Spinal cord (tissue), 10 donors: ENCODE measurements at regions not wholly inside any gene's neighbourhood (a gene's known extent, or its start where the extent isn't known, plus 50 kb on each side); places are given as distances from the start of the nearest gene placed in this dataset. TPM values are rescaled to one million over a fixed set of nuclear protein-coding genes. Genes with fewer than 3 reads are reported as not detected.
A peak's percentile ranks its signal among the peaks of the same experiment; 100 is the strongest.

Experiments
- DNase-seq, 6 donors: peaks; one replicate each; pipeline versions ENCODE4 v3.0.0 to v3.0.0-alpha.2; 2013 to 2015; ENCODE audit warnings: low spot score in 6 of 6, low read depth in 4 of 6
- H3K27ac ChIP-seq: one replicate; pipeline ENCODE4 v1.5.1; 2013; ENCODE audit warnings: low read depth, low read length, control low read depth
- H3K27me3 ChIP-seq: one replicate; pipeline ENCODE4 v1.6.1; 2013; ENCODE audit warnings: low read length; ENCODE audit not compliant: control insufficient read depth, insufficient read depth
- H3K36me3 ChIP-seq: one replicate; pipeline ENCODE4 v1.6.1; 2013; ENCODE audit warnings: low read length; ENCODE audit not compliant: control insufficient read depth, insufficient read depth
- H3K4me1 ChIP-seq: one replicate; pipeline ENCODE4 v1.6.1; 2013; ENCODE audit warnings: low read length; ENCODE audit not compliant: control insufficient read depth, insufficient read depth
- H3K4me3 ChIP-seq: one replicate; pipeline ENCODE4 v1.5.1; 2013; ENCODE audit warnings: low read depth, low read length, control low read depth
- H3K9me3 ChIP-seq: one replicate; pipeline ENCODE4 v1.6.1; 2013; ENCODE audit warnings: low read length; ENCODE audit not compliant: control insufficient read depth, insufficient read depth
- WGBS: methylation state at CpG from one replicate; pipeline ENCODE4 v1.1.5; 2013; ENCODE audit warnings: missing lambda C conversion rate; ENCODE audit not compliant: insufficient coverage; 5-methylcytosine and 5-hydroxymethylcytosine counted together
- small RNA-seq: library from RNA; depleted of rRNA; stranded (forward); fragments of <200 nt; gene quantifications from one replicate; pipeline ENCODE3, GENCODE V24; 2014; ENCODE audit warnings: low replicate concordance
- donor health status: healthy.

DNA sequence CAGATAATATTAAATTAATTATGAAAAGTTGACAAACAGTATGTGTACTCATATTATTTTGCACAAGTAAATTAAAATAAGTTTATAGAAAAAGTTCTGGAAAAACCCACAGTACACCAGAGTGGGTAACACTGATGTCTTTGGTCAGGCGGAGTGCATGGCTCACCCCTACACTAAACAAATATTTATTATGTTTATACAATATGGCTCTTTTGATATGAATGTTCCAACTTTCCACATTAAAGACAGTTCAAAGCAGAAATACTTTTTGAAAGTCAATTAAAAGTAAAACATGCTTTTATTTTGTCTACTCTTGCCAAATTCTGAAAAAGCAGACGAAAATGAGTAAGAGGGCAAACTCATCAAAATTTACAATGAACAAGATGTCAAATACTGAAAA is 56.2 kb upstream of the DCBLD2 start:
- H3K4me3 ChIP-seq: no peak overlapping the region
- H3K27ac ChIP-seq: no peak overlapping the region
- no CpG with 5 or more reads among the region's 2 CpGs for WGBS
- no peaks in the 10 kb centered on the region for H3K36me3 ChIP-seq
- H3K4me1 ChIP-seq: no peaks in the 10 kb centered on the region
- no peaks in the 10 kb centered on the region for H3K27me3 ChIP-seq
- H3K9me3 ChIP-seq: no peaks in the 10 kb centered on the region
- no peak for DNase-seq

DNA sequence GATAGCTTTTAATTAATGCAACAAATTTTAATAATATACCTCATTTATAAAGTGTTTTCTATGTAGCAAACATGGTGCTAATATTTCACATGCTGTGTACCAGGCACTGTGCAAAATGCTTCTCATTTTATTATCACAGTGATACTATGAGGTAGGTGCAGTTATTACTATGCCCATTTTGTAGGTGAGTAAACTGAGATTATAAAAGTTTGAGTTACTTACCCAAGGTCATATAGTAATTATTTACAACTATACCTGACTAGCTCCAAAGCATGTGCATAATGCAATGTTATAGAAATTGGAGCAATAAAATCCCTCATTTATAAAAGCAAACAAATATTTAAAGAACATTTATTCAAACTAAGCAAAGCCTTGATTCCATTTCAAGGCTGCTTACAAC is 54.5 kb upstream of the DCBLD2 start:
- Histone ChIP-seq H3K4me3 (no peak overlapping the region), H3K4me1 (no peaks in the 10 kb centered on the region), H3K27me3 (no peaks in the 10 kb centered on the region), H3K36me3 (no peaks in the 10 kb centered on the region), H3K9me3 (no peaks in the 10 kb centered on the region), H3K27ac (no peak overlapping the region)
- no peak for DNase-seq

DNA sequence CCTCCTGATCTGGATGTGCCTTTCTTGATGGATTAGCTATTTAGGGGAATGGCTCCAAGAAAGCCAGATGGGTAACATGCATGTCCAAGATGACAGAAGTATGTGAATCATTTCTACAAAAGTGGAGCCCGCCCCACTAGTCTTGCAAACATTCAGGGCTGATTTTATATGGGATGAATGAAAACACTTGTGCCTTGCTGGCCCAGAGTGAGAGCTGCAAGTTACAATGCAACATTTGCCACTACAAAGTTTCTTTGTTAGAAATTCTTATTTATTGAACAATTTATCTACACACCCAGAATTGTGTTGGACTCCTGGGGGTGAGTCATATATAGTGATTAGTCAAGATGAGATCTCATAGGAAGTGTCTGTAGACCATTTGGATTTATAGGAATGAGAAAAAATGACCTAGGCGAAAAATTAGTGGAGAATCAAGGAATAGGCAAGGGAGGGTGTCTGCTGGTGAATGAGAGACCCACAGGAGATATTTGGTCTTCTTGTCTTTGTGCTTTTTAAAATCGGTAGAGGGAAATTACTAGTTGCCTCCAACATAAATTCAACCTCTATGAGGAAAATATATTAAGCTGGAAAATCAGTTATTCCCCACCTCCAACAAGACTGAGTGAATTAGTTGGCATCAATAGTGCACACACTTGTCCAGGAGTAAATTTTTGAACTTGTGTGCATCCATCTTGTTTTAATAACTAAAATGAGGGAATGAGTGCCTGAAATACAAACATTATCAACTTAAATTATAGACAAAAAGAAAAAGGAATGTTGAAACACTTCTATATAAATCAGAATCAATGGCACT is 53.5 kb upstream of the DCBLD2 start:
- Histone ChIP-seq H3K4me1 (no peaks in the 10 kb centered on the region), H3K27me3 (no peaks in the 10 kb centered on the region), H3K9me3 (no peaks in the 10 kb centered on the region), H3K36me3 (no peaks in the 10 kb centered on the region), H3K27ac (no peak overlapping the region), H3K4me3 (no peak overlapping the region)
- peak in 1 of 6 donors; percentile 31 for DNase-seq
- no CpG with 5 or more reads among the region's 3 CpGs for WGBS

DNA sequence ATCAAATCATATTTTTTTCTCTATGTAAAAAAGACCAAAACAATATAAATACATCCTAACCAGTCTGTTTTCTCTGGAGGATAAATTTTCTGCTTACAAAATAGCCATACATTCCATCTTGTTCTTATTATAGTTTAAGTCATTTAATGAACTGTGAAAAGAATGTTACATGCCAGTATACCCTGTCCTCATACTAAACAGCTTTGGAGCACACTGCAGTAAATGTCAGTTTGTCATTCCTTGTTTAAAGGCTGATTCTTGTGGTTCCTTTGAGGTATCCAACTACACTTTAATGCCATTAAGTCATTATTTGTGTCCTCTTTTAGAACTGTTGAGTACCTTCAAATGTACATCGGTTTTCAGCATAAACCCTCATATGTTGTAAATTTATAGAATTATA is 52.7 kb upstream of the DCBLD2 start:
- Histone ChIP-seq H3K27ac (no peak overlapping the region), H3K9me3 (no peaks in the 10 kb centered on the region), H3K36me3 (no peaks in the 10 kb centered on the region), H3K27me3 (no peaks in the 10 kb centered on the region), H3K4me1 (no peaks in the 10 kb centered on the region), H3K4me3 (no peak overlapping the region)
- no CpG with 5 or more reads among the region's 1 CpG for WGBS
- peak in 1 of 6 donors; percentile 27 for DNase-seq

DNA sequence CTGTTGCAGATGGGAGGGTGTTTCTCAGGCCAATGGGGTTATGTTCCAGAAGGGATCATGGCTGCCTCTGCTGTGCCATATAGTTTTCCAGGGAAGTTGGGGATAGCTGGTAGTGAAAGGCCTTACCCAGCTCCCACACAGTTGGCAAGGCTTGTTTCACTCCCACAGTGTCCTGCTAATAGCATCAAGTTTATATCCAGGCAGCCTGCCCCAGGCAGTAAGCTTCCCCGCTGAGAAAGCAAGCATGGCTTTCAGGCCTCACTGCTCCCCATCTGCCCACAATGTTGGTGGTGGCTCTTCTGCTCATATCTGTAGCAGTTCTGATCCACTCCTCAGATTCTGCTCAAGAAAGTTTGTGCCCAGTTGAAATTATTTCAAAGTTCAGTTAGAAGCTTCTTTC is 50.9 kb upstream of the DCBLD2 start:
- 100% methylated on average over 1 of the region's 1 CpG for WGBS
- DNase-seq: no peak
- Histone ChIP-seq H3K4me1 (no peaks in the 10 kb centered on the region), H3K27ac (no peak overlapping the region), H3K4me3 (no peak overlapping the region), H3K27me3 (no peaks in the 10 kb centered on the region), H3K9me3 (no peaks in the 10 kb centered on the region), H3K36me3 (no peaks in the 10 kb centered on the region)

Small RNA genes lying in the stretch of these regions (small RNA-seq; reads per million reads assigned to genes)
- not detected for gene AC107297.1
- not detected for gene RF00066
